Neural crest cell (in vitro differentiated cells): ENCODE measurements at regions not wholly inside any gene's neighbourhood (a gene's known extent, or its start where the extent isn't known, plus 50 kb on each side); places are given as distances from the start of the nearest gene placed in this dataset.
A peak's percentile ranks its signal among the peaks of the same experiment; 100 is the strongest.

ENCODE experiments used
- DNase-seq: peaks from one replicate; pipeline ENCODE4 v3.0.0; 2021; ENCODE audit warnings: low read depth, mixed read lengths, low spot score
- H3K27ac Mint-ChIP-seq: one replicate; pipeline ENCODE4 v1.8.0; 2021; ENCODE audit warnings: mild to moderate bottlenecking, mixed read lengths; ENCODE audit not compliant: unreplicated experiment
- H3K27me3 Mint-ChIP-seq: 2 replicates; pipeline ENCODE4 v1.8.0; 2021; ENCODE audit warnings: low read depth, mild to moderate bottlenecking, mixed read lengths
- H3K36me3 Mint-ChIP-seq: 2 replicates; pipeline ENCODE4 v1.8.0; 2021; ENCODE audit warnings: low read depth, mild to moderate bottlenecking, mixed read lengths
- H3K4me1 Mint-ChIP-seq: 2 replicates; pipeline ENCODE4 v1.8.0; 2021; ENCODE audit warnings: mixed read lengths
- H3K4me3 Mint-ChIP-seq: one replicate; pipeline ENCODE4 v1.8.0; 2021; ENCODE audit warnings: mild to moderate bottlenecking, mixed read lengths
- H3K9me3 Mint-ChIP-seq: 2 replicates; pipeline ENCODE4 v1.8.0; 2021; ENCODE audit warnings: mixed read lengths
- CTCF ChIP-seq: fragments of 200-600 bp; sonication (generic); conservative IDR thresholded peaks from 2 replicates; pipeline ENCODE4 v1.5.0; 2021; ENCODE audit warnings: antibody characterized with exemption, mild to moderate bottlenecking

- no peak overlapping the region for H3K4me3 Mint-ChIP-seq
- peaks cover 7% of the 10 kb centered on the region for H3K36me3 Mint-ChIP-seq
- TF ChIP-seq CTCF, result no peak
- H3K27me3 Mint-ChIP-seq, result no peaks in the 10 kb centered on the region
- peaks cover 15% of the 10 kb centered on the region for H3K9me3 Mint-ChIP-seq
- H3K4me1 Mint-ChIP-seq, result peaks cover 5% of the 10 kb centered on the region
- no peak overlapping the region for H3K27ac Mint-ChIP-seq
- no peak for DNase-seq
These were observed 146.3 kb upstream of the RGMB start for GRCh38 chr5:98627121-98627520.

GRCh38 chr5:98630621-98631020, 142.8 kb upstream of the RGMB start:
- peaks cover 15% of the 10 kb centered on the region for H3K9me3 Mint-ChIP-seq
- DNase-seq, result no peak
- no peak for TF ChIP-seq CTCF
- H3K4me3 Mint-ChIP-seq, result no peak overlapping the region
- no peaks in the 10 kb centered on the region for H3K27me3 Mint-ChIP-seq
- H3K4me1 Mint-ChIP-seq, result peaks cover 18% of the 10 kb centered on the region
- no peak overlapping the region for H3K27ac Mint-ChIP-seq
- H3K36me3 Mint-ChIP-seq, result peaks cover 7% of the 10 kb centered on the region

- no peak overlapping the region for H3K27ac Mint-ChIP-seq
- peaks cover 13% of the 10 kb centered on the region for H3K9me3 Mint-ChIP-seq
- DNase-seq, result no peak
- no peaks in the 10 kb centered on the region for H3K27me3 Mint-ChIP-seq
- peaks cover 7% of the 10 kb centered on the region for H3K36me3 Mint-ChIP-seq
- TF ChIP-seq CTCF, result no peak
- H3K4me1 Mint-ChIP-seq, result peaks cover 25% of the 10 kb centered on the region
- no peak overlapping the region for H3K4me3 Mint-ChIP-seq
These were observed 142.0 kb upstream of the RGMB start for GRCh38 chr5:98631311-98632054.

- Mint-ChIP-seq H3K36me3 (no peaks in the 10 kb centered on the region), H3K4me3 (no peak overlapping the region), H3K4me1 (peaks cover 45% of the 10 kb centered on the region), H3K27me3 (no peaks in the 10 kb centered on the region), H3K9me3 (no peaks in the 10 kb centered on the region), H3K27ac (peak overlapping the region; percentile 75)
- no peak for TF ChIP-seq CTCF
- DNase-seq, result no peak
These were observed 137.8 kb upstream of the RGMB start for GRCh38 chr5:98635656-98636055.

- DNase-seq, result no peak
- Mint-ChIP-seq H3K4me3 (no peak overlapping the region), H3K27ac (no peak overlapping the region), H3K9me3 (no peaks in the 10 kb centered on the region), H3K4me1 (peaks cover 53% of the 10 kb centered on the region), H3K36me3 (no peaks in the 10 kb centered on the region), H3K27me3 (no peaks in the 10 kb centered on the region)
- no peak for TF ChIP-seq CTCF
These were observed 136.3 kb upstream of the RGMB start for GRCh38 chr5:98637116-98637515.
